CD4-positive, alpha-beta T cell (primary cell): ENCODE measurements at regions not wholly inside any gene's neighbourhood (a gene's known extent, or its start where the extent isn't known, plus 50 kb on each side); places are given as distances from the start of the nearest gene placed in this dataset.

Experiments
- ATAC-seq: fragments of 200-7000 bp; cut with Tn5 transposase; one replicate; pipeline ENCODE4 v1.10.0; 2022; ENCODE audit warnings: mild to moderate bottlenecking; ENCODE audit not compliant: poor library complexity
- CTCF ChIA-PET: fragments of 350-600 bp; sonication (Branson Sonifier 250); formaldehyde crosslinking; loops from one replicate; lab custom pipeline; 2021; ENCODE audit warnings: antibody characterized with exemption, inconsistent platforms; lab: Charles Lee
- POLR2A ChIA-PET: fragments of 350-600 bp; sonication (Branson Sonifier 250); formaldehyde crosslinking; loops from one replicate; lab custom pipeline; 2021; ENCODE audit warnings: antibody characterized with exemption, inconsistent platforms; lab: Charles Lee
- DNase-seq, 14 experiments: peaks; one replicate each; pipeline ENCODE4 v3.0.0-alpha.2; 2013 to 2020; ENCODE audit warnings: mixed read lengths in 2 of 14
- H3K27ac ChIP-seq, 2 donors: one replicate each; pipeline versions ENCODE4 v1.5.1 to v1.7.0; 2013; ENCODE audit warnings: low read length in 2 of 2, low read depth in 1 of 2, mild to moderate bottlenecking in 1 of 2
- H3K27me3 ChIP-seq, 2 experiments: 1 replicate in 1 of 2; 2 replicates in 1 of 2; pipeline versions ENCODE4 v1.6.1 to v1.7.0; 2013; ENCODE audit warnings: low read length in 2 of 2, control low read depth in 1 of 2, mild to moderate bottlenecking in 1 of 2, moderate library complexity in 1 of 2; ENCODE audit not compliant: insufficient read depth in 2 of 2, control insufficient read depth in 1 of 2
- H3K36me3 ChIP-seq: one replicate; pipeline ENCODE4 v1.6.1; 2013; ENCODE audit warnings: low read length, control low read depth; ENCODE audit not compliant: insufficient read depth
- H3K4me1 ChIP-seq: one replicate; pipeline ENCODE4 v1.6.1; 2013; ENCODE audit warnings: low read length, control low read depth; ENCODE audit not compliant: insufficient read depth
- H3K4me3 ChIP-seq: one replicate; pipeline ENCODE4 v1.5.1; 2013; ENCODE audit warnings: mild to moderate bottlenecking, low read length, moderate library complexity
- H3K9me3 ChIP-seq, 2 experiments: 1 replicate in 1 of 2; 2 replicates in 1 of 2; pipeline versions ENCODE4 v1.6.1 to v1.7.0; 2013; ENCODE audit warnings: low read length in 2 of 2, mild to moderate bottlenecking in 2 of 2, control low read depth in 1 of 2, moderate library complexity in 1 of 2; ENCODE audit not compliant: control insufficient read depth in 1 of 2, insufficient read depth in 1 of 2
- H3K27ac Mint-ChIP-seq: one replicate; pipeline ENCODE4 v1.8.0; 2020; ENCODE audit warnings: mixed read lengths
- H3K27me3 Mint-ChIP-seq: one replicate; pipeline ENCODE4 v1.8.0; 2021; ENCODE audit warnings: mixed read lengths
- H3K36me3 Mint-ChIP-seq: one replicate; pipeline ENCODE4 v1.8.0; 2021; ENCODE audit warnings: low read depth, mixed read lengths
- H3K4me1 Mint-ChIP-seq: one replicate; pipeline ENCODE4 v1.8.0; 2021; ENCODE audit warnings: low read depth, mixed read lengths
- H3K4me3 Mint-ChIP-seq: one replicate; pipeline ENCODE4 v1.8.0; 2020; ENCODE audit warnings: mild to moderate bottlenecking, mixed read lengths
- H3K9me3 Mint-ChIP-seq: one replicate; pipeline ENCODE4 v1.8.0; 2020; ENCODE audit warnings: mixed read lengths
- CTCF ChIP-seq: fragments of 200-600 bp; IDR thresholded peaks from one replicate; pipeline ENCODE4 v1.8.0; 2022; ENCODE audit warnings: antibody characterized with exemption, mild to moderate bottlenecking
- intact Hi-C, 2 experiments: fragments of 100-400 bp; cut with DNase I in 1 of 2; cut with micrococcal nuclease in 1 of 2; formaldehyde crosslinking; loops; one replicate each; pipeline versions ENCODE4 v1.15.1 to v1.9.0; 2023 to 2025; cut with DNase I, micrococcal nuclease

- Mint-ChIP-seq H3K27ac (no peak overlapping the region), H3K4me3 (no peak overlapping the region), H3K9me3 (peaks cover 11% of the 10 kb centered on the region), H3K27me3 (no peaks in the 10 kb centered on the region), H3K4me1 (no peaks in the 10 kb centered on the region), H3K36me3 (no peaks in the 10 kb centered on the region)
- Histone ChIP-seq H3K4me3 (no peak overlapping the region), H3K9me3 (peaks cover 0 to 3% of the 10 kb centered on the region in 2 experiments), H3K36me3 (no peaks in the 10 kb centered on the region), H3K4me1 (no peaks in the 10 kb centered on the region), H3K27me3 (no peaks in the 10 kb centered on the region), H3K27ac (no peak overlapping the region)
- POLR2A ChIA-PET: no interaction called here
- DNase-seq (no peak), ATAC-seq (no peak)
- intact Hi-C loops: no loop called here
- TF ChIP-seq CTCF: no peak
- CTCF ChIA-PET: no interaction called here
These were observed 817.3 kb upstream of the API5 start for GRCh38 chr11:42494459-42494858.

- H3K4me1 Mint-ChIP-seq: no peaks in the 10 kb centered on the region
- no peak overlapping the region for H3K4me3 Mint-ChIP-seq
- H3K27ac Mint-ChIP-seq: no peak overlapping the region
- no peak overlapping the region for H3K27ac ChIP-seq
- H3K9me3 Mint-ChIP-seq: peaks cover 12% of the 10 kb centered on the region
- H3K9me3 ChIP-seq: peaks cover 0 to 6% of the 10 kb centered on the region in 2 experiments
- intact Hi-C loops: no loop called here
- H3K27me3 Mint-ChIP-seq: no peaks in the 10 kb centered on the region
- H3K4me3 ChIP-seq: no peak overlapping the region
- H3K27me3 ChIP-seq: no peaks in the 10 kb centered on the region
- TF ChIP-seq CTCF: no peak
- ATAC-seq (no peak), DNase-seq (no peak)
- H3K36me3 Mint-ChIP-seq: no peaks in the 10 kb centered on the region
- CTCF ChIA-PET: no interaction called here
- POLR2A ChIA-PET: no interaction called here
- no peaks in the 10 kb centered on the region for H3K36me3 ChIP-seq
- H3K4me1 ChIP-seq: no peaks in the 10 kb centered on the region
These were observed 812.8 kb upstream of the API5 start for GRCh38 chr11:42498971-42499370.

GRCh38 chr11:42502151-42502550 lies 809.6 kb upstream of the API5 start:
- intact Hi-C loops: no loop called here
- Mint-ChIP-seq H3K36me3 (no peaks in the 10 kb centered on the region), H3K9me3 (peaks cover 18% of the 10 kb centered on the region), H3K4me1 (no peaks in the 10 kb centered on the region), H3K27ac (no peak overlapping the region), H3K4me3 (no peak overlapping the region), H3K27me3 (no peaks in the 10 kb centered on the region)
- TF ChIP-seq CTCF: no peak
- ChIA-PET POLR2A (no interaction called here), CTCF (no interaction called here)
- Histone ChIP-seq H3K9me3 (peaks cover 0 to 4% of the 10 kb centered on the region in 2 experiments), H3K27ac (no peak overlapping the region), H3K27me3 (no peaks in the 10 kb centered on the region), H3K4me1 (no peaks in the 10 kb centered on the region), H3K36me3 (no peaks in the 10 kb centered on the region), H3K4me3 (no peak overlapping the region)
- DNase-seq: no peak
- ATAC-seq: no peak
